ENCODE measurements at regions not wholly inside any gene's neighbourhood (a gene's known extent, or its start where the extent isn't known, plus 50 kb on each side); places are given as distances from the start of the nearest gene placed in this dataset.
"Not testable (repeated sequence)": the region's sequence is repeated elsewhere in the genome, so short reads cannot be mapped to it uniquely, and the experiment has no call there.

DNA sequence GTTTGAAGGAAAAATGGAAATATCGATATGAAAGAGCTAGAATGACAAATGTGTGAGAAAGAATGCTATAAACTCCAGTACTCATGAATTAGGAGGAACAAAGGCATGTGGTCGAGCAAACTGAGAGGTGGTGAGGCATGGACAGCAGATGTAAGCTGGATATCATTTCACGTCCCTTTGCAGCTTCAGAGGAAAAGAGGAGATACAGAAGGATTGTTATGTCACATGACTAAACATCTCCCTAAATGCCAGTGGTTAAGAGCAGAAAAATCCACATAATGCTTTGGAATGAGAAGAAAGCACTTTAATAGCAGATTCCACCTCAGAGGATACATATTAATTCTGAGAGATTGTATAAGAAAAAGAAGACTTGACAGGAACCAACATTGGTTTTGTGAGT, 248.7 kb downstream of the ZIC4 start:
- TF ChIP-seq, protein P1, sequence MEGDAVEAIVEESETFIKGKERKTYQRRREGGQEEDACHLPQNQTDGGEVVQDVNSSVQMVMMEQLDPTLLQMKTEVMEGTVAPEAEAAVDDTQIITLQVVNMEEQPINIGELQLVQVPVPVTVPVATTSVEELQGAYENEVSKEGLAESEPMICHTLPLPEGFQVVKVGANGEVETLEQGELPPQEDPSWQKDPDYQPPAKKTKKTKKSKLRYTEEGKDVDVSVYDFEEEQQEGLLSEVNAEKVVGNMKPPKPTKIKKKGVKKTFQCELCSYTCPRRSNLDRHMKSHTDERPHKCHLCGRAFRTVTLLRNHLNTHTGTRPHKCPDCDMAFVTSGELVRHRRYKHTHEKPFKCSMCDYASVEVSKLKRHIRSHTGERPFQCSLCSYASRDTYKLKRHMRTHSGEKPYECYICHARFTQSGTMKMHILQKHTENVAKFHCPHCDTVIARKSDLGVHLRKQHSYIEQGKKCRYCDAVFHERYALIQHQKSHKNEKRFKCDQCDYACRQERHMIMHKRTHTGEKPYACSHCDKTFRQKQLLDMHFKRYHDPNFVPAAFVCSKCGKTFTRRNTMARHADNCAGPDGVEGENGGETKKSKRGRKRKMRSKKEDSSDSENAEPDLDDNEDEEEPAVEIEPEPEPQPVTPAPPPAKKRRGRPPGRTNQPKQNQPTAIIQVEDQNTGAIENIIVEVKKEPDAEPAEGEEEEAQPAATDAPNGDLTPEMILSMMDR (IDR thresholded peaks at IDR 0.05; ENCODE audit: extremely low read depth, missing control alignments), result no peak
- no peak for DNase-seq (ENCODE audit: low spot score)

DNA sequence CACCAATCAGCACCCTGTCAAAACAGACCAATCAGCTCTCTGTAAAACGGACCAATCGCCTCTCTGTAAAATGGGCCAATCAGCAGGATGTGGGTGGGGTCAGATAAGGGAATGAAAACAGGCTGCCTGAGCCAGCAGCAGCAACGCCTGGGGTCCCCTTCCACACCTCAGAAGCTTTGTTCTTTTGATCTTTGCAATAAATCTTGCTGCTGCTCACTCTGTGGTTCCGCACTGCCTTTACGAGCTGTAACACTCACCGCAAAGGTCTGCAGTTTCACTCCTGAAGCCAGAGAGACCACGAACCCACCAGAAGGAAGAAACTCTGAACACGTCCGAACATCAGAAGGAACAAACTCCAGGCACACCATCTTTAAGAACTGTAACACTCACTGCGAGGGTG, 251.4 kb downstream of the ZIC4 start:
- DNase-seq (ENCODE audit: low spot score), result not testable (repeated sequence)

DNA sequence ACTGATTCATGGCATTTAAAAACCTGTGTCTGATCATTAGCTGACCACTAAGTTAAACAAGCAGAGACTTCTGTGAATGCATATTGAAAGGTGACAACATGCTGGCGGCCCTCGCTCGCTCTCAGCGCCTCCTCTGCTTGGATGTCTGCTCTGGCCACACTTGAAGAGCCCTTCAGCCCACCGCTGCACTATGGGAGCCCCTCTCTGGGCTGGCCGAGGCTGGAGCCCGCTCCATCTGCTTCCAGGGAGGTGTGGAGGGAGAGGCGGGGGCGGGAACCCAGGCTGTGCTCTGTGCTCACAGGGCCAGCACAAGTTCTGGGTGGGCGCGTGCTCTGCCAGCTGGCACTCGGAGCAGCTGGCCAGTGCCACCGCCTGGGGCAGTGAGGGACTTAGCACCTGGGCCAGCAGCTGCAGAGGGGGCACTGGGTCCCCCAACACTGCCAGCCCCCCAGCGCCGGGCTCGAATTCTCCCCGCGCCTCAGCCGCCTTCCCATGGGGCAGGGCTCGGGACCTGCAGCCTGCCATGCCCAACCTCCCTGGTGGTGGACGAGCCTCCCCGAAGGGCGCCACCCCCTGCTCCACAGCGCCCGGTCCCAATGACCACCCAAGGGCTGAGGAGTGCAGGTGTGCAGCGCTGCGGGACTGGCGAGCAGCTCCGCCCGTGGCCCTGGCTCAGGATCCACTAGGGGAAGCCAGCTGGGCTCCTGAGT, 252.4 kb downstream of the ZIC4 start:
- TF ChIP-seq, protein P1 (IDR thresholded peaks at IDR 0.05; ENCODE audit: extremely low read depth, missing control alignments), result no peak

DNA sequence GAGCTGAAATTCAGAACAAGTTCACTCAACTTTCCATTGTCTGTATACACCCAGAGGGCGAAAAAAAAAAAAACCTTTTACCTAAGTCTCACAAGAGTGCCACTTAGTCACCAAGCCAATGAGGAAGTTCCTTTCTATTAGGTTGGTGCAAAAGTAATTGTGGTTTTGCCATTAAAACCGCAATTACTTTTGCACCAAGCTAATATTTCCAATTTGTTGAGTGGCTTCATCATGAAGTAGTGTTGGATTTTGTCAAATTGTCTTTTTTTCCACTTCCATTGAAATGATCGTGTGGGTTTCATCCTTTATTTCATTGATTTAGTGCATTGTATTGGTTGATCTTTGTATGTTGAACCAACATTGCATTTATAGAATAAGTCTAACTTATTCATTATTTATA, 253.9 kb downstream of the ZIC4 start:
- TF ChIP-seq, protein P1 (IDR thresholded peaks at IDR 0.05; ENCODE audit: extremely low read depth, missing control alignments), result no peak
- DNase-seq (ENCODE audit: low spot score), result no peak

More for the DNA sequence above, 252.4 kb downstream of the ZIC4 start:
- no peak for DNase-seq (ENCODE audit: low spot score)

DNA sequence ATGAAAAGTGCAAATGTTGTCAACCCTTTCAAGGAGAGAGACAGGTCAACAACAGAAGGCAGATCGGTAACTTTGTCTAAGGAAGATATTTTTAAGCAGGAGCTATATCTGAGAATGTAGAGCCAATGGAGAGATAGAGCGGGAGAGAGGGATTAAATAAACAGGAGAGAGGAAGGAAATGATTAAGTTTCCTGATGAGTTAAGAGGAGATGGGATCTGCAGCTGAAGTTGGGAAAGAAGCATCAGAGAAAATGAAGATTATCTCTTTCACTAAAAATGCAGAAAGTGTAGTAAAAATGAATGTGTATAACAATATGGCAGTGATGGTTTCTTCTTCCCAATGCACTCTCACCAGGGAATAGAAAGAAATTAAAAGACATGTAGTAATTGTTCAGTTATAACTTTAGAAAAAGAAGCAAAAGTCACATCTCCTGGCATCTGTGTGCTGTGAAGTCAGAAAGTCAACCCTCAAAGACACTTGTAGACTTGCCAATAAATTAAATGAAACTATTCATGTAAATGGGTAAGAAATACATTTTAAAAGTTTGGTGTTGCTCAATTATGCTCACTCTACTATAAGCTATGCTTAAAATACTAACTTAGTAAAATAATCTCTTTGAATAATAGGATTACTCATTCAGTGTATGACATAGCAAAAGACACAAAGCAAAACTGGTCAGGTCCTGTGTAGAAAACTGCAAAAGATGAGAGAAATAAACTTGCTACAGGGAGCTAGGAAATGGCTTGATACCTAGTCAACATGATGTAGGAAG, 264.6 kb downstream of the ZIC4 start:
- TF ChIP-seq, protein P1 (IDR thresholded peaks at IDR 0.05; ENCODE audit: extremely low read depth, missing control alignments), result no peak

DNA sequence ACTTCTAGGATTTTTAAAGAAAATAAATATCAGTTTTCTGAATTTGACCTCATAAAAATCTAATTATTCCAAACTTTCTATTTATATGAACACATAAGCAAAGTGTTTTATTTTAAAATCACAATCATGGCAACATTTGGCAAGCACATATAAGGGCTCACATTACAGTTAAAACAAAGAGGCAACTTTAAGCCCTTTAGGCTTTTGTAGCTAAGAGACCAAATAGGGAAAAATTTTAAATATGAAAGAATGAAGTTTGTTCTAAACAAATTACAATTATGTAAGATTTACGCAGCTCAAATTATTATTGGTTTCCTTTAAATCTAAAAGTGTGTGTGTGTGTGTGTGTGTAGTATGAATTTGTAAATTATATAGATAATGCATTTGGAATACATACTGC, 267.0 kb downstream of the ZIC4 start:
- DNase-seq (ENCODE audit: low spot score), result no peak
- TF ChIP-seq, protein P1 (IDR thresholded peaks at IDR 0.05; ENCODE audit: extremely low read depth, missing control alignments), result no peak

More for the DNA sequence above, 264.6 kb downstream of the ZIC4 start:
- no peak for DNase-seq (ENCODE audit: low spot score)

DNA sequence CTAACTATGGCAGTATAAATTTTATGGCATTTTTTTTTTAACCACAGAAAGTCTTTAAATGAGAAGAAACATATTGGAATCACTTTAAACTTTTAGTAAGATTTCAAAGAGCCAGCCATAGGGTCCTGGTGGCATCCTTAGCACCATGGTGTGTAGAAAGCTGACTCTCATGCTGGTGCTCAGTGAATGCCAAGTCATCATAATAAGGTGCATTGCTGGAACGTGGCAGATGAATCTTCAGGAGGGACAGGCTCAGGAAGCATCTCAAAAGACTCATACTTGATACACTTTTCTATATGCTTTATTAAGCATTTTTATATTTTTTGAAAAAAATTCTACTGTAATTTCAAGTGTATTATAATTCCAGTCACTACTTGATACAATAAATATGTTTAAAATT, 274.2 kb downstream of the ZIC4 start:
- DNase-seq (ENCODE audit: low spot score), result no peak
- TF ChIP-seq, protein P1 (IDR thresholded peaks at IDR 0.05; ENCODE audit: extremely low read depth, missing control alignments), result no peak
